WTC11 (cell line): ENCODE measurements at regions not wholly inside any gene's neighbourhood (a gene's known extent, or its start where the extent isn't known, plus 50 kb on each side); places are given as distances from the start of the nearest gene placed in this dataset.

Experiments
- ATAC-seq: fragments of 200-7000 bp; cut with Tn5 transposase; 2 replicates; pipeline ENCODE4 v1.10.0; 2021; ENCODE audit warnings: mild to moderate bottlenecking, moderate library complexity
- CTCF ChIA-PET: fragments of 300-600 bp; sonication (Branson Sonifier 250); formaldehyde crosslinking; loops from one replicate; lab custom pipeline; 2021; ENCODE audit warnings: antibody characterized with exemption; lab: Charles Lee
- POLR2A ChIA-PET: fragments of 350-600 bp; sonication (Branson Sonifier 250); formaldehyde crosslinking; loops from one replicate; lab custom pipeline; 2021; ENCODE audit warnings: antibody characterized with exemption; lab: Charles Lee
- DNase-seq: peaks from one replicate; pipeline ENCODE4 v3.0.0; 2021; ENCODE audit warnings: low spot score
- H3K27ac Mint-ChIP-seq: 2 replicates; pipeline ENCODE4 v1.8.0; 2021; ENCODE audit warnings: mixed read lengths
- H3K27me3 Mint-ChIP-seq: 2 replicates; pipeline ENCODE4 v1.8.0; 2021; ENCODE audit warnings: low read depth, mild to moderate bottlenecking, moderate library complexity, mixed read lengths
- H3K36me3 Mint-ChIP-seq: 2 replicates; pipeline ENCODE4 v1.8.0; 2021; ENCODE audit warnings: mixed read lengths
- H3K4me1 Mint-ChIP-seq: 2 replicates; pipeline ENCODE4 v1.8.0; 2022; ENCODE audit warnings: mixed read lengths
- H3K4me3 Mint-ChIP-seq: 2 replicates; pipeline ENCODE4 v1.8.0; 2021; ENCODE audit warnings: mild to moderate bottlenecking, moderate library complexity, mixed read lengths
- H3K9me3 Mint-ChIP-seq: 2 replicates; pipeline ENCODE4 v1.8.0; 2021; ENCODE audit warnings: mixed read lengths
- CBFB ChIP-seq: sonication (generic); formaldehyde crosslinking; IDR thresholded peaks from 2 replicates; pipeline ENCODE4 v1.8.1; 2022; ENCODE audit warnings: mild to moderate bottlenecking, low read depth, missing genetic modification reagents
- ELF4 ChIP-seq: sonication (generic); formaldehyde crosslinking; IDR thresholded peaks from 2 replicates; pipeline ENCODE4 v1.8.1; 2022; ENCODE audit warnings: low read depth, mild to moderate bottlenecking, moderate library complexity, missing genetic modification reagents
- EMX1 ChIP-seq: fragments of 250-450 bp; sonication (Bioruptor Pico); IDR thresholded peaks from 2 replicates; pipeline ENCODE4 v1.8.0; 2021; ENCODE audit warnings: mild to moderate bottlenecking
- ETV6 ChIP-seq: sonication (generic); formaldehyde crosslinking; IDR thresholded peaks from 2 replicates; pipeline ENCODE4 v1.8.1; 2022; ENCODE audit warnings: mild to moderate bottlenecking, missing genetic modification reagents
- IRF2 ChIP-seq: sonication (generic); formaldehyde crosslinking; IDR thresholded peaks from 2 replicates; pipeline ENCODE4 v1.8.0; 2022; ENCODE audit warnings: low read depth, missing genetic modification reagents, borderline replicate concordance
- MYBL2 ChIP-seq: sonication (generic); formaldehyde crosslinking; IDR thresholded peaks from 2 replicates; pipeline ENCODE4 v1.8.1; 2023; ENCODE audit warnings: mild to moderate bottlenecking, moderate library complexity, missing genetic modification reagents
- NFATC4 ChIP-seq: fragments of 250-450 bp; sonication (Bioruptor Pico); IDR thresholded peaks from 2 replicates; pipeline ENCODE4 v1.9.0; 2021; ENCODE audit warnings: mild to moderate bottlenecking
- NR3C1 ChIP-seq: sonication (generic); formaldehyde crosslinking; conservative IDR thresholded peaks from 2 replicates; pipeline ENCODE4 v1.8.1; 2023; ENCODE audit warnings: low read depth, mild to moderate bottlenecking, missing genetic modification reagents
- RELA ChIP-seq: sonication (generic); formaldehyde crosslinking; IDR thresholded peaks from 2 replicates; pipeline ENCODE4 v1.8.1; 2022; ENCODE audit warnings: missing genetic modification reagents, mild to moderate bottlenecking, borderline replicate concordance
- TCF7 ChIP-seq: sonication (generic); formaldehyde crosslinking; IDR thresholded peaks from 2 replicates; pipeline ENCODE4 v1.8.0; 2022; ENCODE audit warnings: mild to moderate bottlenecking, low read depth, missing genetic modification reagents, moderate library complexity
- TF ChIP-seq, protein P1 (sequence below): sonication (generic); formaldehyde crosslinking; IDR thresholded peaks from 2 replicates; pipeline ENCODE4 v1.8.1; 2022; ENCODE audit warnings: mild to moderate bottlenecking, missing genetic modification reagents, moderate library complexity, borderline replicate concordance
- TF ChIP-seq, protein P2 (sequence below): sonication (generic); formaldehyde crosslinking; IDR thresholded peaks from 2 replicates; pipeline ENCODE4 v1.8.0; 2022; ENCODE audit warnings: mild to moderate bottlenecking, missing genetic modification reagents
- TF ChIP-seq, protein P3 (sequence below): fragments of 250-450 bp; sonication (Bioruptor Pico); IDR thresholded peaks from 2 replicates; pipeline ENCODE4 v1.9.0; 2021; ENCODE audit warnings: moderate library complexity, mild to moderate bottlenecking, inconsistent platforms, borderline replicate concordance
- TF ChIP-seq, protein P4 (sequence below): fragments of 250-450 bp; sonication (Bioruptor Pico); IDR thresholded peaks from 2 replicates; pipeline ENCODE4 v2.1.2; 2022; ENCODE audit warnings: mild to moderate bottlenecking, moderate library complexity
- TF ChIP-seq, protein P5 (sequence below): sonication (generic); formaldehyde crosslinking; IDR thresholded peaks from 2 replicates; pipeline ENCODE4 v1.8.1; 2022; ENCODE audit warnings: mild to moderate bottlenecking, moderate library complexity, missing genetic modification reagents
- TF ChIP-seq, protein P6 (sequence below): fragments of 250-450 bp; sonication (Bioruptor Pico); IDR thresholded peaks from 2 replicates; pipeline ENCODE4 v1.9.0; 2021; ENCODE audit warnings: mild to moderate bottlenecking, borderline replicate concordance
- TF ChIP-seq, protein P7 (sequence below): sonication (generic); formaldehyde crosslinking; IDR thresholded peaks from 2 replicates; pipeline ENCODE4 v1.8.0; 2022; ENCODE audit warnings: mild to moderate bottlenecking, missing genetic modification reagents
- TF ChIP-seq, protein P8 (sequence below): sonication (generic); formaldehyde crosslinking; IDR thresholded peaks from 2 replicates; pipeline ENCODE4 v1.8.1; 2023; ENCODE audit warnings: mild to moderate bottlenecking, missing genetic modification reagents, moderate library complexity

DNA sequence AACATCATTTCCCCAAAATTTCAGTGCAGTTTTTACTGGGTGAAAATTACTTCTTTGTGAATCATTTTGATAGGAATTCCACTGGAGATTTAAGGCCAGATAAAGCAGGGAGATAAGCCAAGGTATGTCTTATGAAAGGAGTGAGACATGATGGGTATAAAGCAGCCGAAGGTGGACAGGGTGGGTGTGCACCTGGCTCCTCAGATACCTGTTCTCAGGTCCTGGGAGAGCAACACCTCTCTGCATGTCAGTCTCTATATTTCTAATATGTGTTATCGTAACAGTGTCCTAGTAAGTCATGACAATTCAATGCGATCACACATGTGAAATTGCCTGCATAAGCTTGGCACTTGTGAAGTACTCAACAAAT is 768.8 kb downstream of the RNF144A start:
- ChIA-PET POLR2A (no interaction called here), CTCF (no interaction called here)
- Mint-ChIP-seq H3K4me1 (peaks cover 18% of the 10 kb centered on the region), H3K27me3 (peaks cover 4% of the 10 kb centered on the region; the same call in 1 of the 2 replicates), H3K4me3 (no peak overlapping the region), H3K9me3 (peaks cover 18% of the 10 kb centered on the region)
- no peak for ATAC-seq
- no peak for TF ChIP-seq NR3C1 (CRISPR knock-in tag)
- TF ChIP-seq, all 79 proteins: peak for 0
- Mint-ChIP-seq H3K27ac (no peak overlapping the region), H3K36me3 (no peaks in the 10 kb centered on the region; the same call in 1 of the 2 replicates)
- no peak for DNase-seq

DNA sequence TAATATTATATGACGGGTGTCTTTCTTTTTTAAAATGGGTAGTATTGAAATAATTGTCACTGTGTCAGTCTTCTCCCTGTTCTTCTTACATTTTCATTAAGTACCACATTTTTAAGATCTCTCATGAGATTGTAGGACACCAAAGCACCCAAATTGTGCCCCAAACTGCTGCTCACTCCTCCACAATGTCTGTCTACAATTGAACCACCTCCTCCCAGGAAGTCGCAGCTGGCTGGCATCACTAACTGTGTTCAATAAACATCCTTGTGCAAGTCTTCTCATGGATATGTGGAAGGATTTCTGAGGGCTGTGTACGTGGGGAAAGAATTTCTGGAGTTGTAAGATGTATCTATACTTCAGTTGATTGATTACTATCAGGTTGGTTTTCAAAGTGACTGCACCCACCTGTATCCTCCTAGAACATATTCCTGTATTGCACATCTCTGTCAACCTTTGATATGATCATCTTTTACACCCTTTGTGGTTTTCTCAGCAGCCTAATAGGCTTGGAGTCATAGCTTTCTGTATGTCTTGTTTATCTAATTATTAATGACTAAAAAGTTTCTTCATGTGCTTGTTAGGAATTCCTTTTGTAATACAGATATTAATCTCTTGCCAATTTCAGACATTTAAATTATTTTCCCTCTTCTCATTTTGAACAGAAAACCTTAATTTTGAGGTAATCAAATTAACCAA is 774.9 kb downstream of the RNF144A start:
- Mint-ChIP-seq H3K4me3 (no peak overlapping the region), H3K27me3 (no peaks in the 10 kb centered on the region), H3K36me3 (no peaks in the 10 kb centered on the region), H3K4me1 (peaks cover 30% of the 10 kb centered on the region), H3K27ac (no peak overlapping the region), H3K9me3 (peaks cover 3% of the 10 kb centered on the region; the same call in 1 of the 2 replicates)
- DNase-seq (no peak), ATAC-seq (no peak)
- ChIA-PET POLR2A (no interaction called here), CTCF (no interaction called here)
- TF ChIP-seq IRF2 (CRISPR knock-in tag), result no peak
- no peak for TF ChIP-seq ELF4 (CRISPR knock-in tag)
- no peak for TF ChIP-seq RELA (CRISPR knock-in tag)
- TF ChIP-seq, protein P1, sequence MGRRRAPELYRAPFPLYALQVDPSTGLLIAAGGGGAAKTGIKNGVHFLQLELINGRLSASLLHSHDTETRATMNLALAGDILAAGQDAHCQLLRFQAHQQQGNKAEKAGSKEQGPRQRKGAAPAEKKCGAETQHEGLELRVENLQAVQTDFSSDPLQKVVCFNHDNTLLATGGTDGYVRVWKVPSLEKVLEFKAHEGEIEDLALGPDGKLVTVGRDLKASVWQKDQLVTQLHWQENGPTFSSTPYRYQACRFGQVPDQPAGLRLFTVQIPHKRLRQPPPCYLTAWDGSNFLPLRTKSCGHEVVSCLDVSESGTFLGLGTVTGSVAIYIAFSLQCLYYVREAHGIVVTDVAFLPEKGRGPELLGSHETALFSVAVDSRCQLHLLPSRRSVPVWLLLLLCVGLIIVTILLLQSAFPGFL, result no peak
- TF ChIP-seq, protein P2, sequence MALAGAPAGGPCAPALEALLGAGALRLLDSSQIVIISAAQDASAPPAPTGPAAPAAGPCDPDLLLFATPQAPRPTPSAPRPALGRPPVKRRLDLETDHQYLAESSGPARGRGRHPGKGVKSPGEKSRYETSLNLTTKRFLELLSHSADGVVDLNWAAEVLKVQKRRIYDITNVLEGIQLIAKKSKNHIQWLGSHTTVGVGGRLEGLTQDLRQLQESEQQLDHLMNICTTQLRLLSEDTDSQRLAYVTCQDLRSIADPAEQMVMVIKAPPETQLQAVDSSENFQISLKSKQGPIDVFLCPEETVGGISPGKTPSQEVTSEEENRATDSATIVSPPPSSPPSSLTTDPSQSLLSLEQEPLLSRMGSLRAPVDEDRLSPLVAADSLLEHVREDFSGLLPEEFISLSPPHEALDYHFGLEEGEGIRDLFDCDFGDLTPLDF (CRISPR knock-in tag), result no peak
- TF ChIP-seq, protein P3, sequence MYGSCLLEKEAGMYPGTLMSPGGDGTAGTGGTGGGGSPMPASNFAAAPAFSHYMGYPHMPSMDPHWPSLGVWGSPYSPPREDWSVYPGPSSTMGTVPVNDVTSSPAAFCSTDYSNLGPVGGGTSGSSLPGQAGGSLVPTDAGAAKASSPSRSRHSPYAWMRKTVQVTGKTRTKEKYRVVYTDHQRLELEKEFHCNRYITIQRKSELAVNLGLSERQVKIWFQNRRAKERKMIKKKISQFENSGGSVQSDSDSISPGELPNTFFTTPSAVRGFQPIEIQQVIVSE (CRISPR knock-in tag), result no peak
- no peak for TF ChIP-seq MYBL2 (CRISPR knock-in tag)

DNA sequence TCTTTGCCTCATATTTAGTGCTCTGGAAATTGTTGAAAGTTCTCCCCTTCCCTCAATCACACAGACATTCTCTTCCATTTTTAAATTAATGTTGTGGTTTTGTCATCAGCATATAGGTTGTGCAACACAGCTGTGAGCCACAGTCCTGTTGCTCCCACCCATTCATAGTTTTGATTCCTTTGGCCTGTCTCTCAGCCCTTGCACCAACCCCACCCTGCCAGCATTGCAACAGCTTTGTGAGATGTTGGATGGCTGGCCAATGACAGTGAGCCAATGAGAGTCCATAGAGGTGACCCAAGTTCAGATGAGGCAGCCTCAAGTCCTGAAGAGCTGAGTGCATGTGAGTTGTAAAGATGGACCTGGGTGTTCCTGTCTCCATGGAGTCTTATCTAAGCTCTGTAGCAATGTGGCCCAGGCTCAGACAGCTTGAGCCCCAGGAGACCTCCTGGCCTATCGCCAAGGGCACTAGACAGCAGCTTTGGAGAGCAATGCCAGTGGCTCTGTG is 775.5 kb downstream of the RNF144A start:
- no peak for ATAC-seq
- no peak overlapping the region for H3K27ac Mint-ChIP-seq
- peaks cover 6% of the 10 kb centered on the region for H3K9me3 Mint-ChIP-seq
- DNase-seq, result no peak
- peaks cover 4% of the 10 kb centered on the region for H3K36me3 Mint-ChIP-seq
- ChIA-PET POLR2A (no interaction called here), CTCF (no interaction called here)
- H3K4me3 Mint-ChIP-seq, result no peak overlapping the region
- H3K4me1 Mint-ChIP-seq, result peaks cover 30% of the 10 kb centered on the region
- no peaks in the 10 kb centered on the region for H3K27me3 Mint-ChIP-seq
- TF ChIP-seq, protein P4, sequence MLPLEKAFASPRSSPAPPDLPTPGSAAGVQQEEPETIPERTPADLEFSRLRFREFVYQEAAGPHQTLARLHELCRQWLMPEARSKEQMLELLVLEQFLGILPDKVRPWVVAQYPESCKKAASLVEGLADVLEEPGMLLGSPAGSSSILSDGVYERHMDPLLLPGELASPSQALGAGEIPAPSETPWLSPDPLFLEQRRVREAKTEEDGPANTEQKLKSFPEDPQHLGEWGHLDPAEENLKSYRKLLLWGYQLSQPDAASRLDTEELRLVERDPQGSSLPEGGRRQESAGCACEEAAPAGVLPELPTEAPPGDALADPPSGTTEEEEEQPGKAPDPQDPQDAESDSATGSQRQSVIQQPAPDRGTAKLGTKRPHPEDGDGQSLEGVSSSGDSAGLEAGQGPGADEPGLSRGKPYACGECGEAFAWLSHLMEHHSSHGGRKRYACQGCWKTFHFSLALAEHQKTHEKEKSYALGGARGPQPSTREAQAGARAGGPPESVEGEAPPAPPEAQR (CRISPR knock-in tag), result no peak
- TF ChIP-seq, protein P5, sequence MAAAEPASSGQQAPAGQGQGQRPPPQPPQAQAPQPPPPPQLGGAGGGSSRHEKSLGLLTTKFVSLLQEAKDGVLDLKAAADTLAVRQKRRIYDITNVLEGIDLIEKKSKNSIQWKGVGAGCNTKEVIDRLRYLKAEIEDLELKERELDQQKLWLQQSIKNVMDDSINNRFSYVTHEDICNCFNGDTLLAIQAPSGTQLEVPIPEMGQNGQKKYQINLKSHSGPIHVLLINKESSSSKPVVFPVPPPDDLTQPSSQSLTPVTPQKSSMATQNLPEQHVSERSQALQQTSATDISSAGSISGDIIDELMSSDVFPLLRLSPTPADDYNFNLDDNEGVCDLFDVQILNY (CRISPR knock-in tag), result no peak
- TF ChIP-seq, protein P6, sequence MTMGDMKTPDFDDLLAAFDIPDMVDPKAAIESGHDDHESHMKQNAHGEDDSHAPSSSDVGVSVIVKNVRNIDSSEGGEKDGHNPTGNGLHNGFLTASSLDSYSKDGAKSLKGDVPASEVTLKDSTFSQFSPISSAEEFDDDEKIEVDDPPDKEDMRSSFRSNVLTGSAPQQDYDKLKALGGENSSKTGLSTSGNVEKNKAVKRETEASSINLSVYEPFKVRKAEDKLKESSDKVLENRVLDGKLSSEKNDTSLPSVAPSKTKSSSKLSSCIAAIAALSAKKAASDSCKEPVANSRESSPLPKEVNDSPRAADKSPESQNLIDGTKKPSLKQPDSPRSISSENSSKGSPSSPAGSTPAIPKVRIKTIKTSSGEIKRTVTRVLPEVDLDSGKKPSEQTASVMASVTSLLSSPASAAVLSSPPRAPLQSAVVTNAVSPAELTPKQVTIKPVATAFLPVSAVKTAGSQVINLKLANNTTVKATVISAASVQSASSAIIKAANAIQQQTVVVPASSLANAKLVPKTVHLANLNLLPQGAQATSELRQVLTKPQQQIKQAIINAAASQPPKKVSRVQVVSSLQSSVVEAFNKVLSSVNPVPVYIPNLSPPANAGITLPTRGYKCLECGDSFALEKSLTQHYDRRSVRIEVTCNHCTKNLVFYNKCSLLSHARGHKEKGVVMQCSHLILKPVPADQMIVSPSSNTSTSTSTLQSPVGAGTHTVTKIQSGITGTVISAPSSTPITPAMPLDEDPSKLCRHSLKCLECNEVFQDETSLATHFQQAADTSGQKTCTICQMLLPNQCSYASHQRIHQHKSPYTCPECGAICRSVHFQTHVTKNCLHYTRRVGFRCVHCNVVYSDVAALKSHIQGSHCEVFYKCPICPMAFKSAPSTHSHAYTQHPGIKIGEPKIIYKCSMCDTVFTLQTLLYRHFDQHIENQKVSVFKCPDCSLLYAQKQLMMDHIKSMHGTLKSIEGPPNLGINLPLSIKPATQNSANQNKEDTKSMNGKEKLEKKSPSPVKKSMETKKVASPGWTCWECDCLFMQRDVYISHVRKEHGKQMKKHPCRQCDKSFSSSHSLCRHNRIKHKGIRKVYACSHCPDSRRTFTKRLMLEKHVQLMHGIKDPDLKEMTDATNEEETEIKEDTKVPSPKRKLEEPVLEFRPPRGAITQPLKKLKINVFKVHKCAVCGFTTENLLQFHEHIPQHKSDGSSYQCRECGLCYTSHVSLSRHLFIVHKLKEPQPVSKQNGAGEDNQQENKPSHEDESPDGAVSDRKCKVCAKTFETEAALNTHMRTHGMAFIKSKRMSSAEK (CRISPR knock-in tag), result no peak
- TF ChIP-seq TCF7 (no peak), ETV6 (CRISPR knock-in tag) (no peak), CBFB (CRISPR knock-in tag) (no peak), NFATC4 (no peak), EMX1 (CRISPR knock-in tag) (no peak)
- TF ChIP-seq, protein P7, sequence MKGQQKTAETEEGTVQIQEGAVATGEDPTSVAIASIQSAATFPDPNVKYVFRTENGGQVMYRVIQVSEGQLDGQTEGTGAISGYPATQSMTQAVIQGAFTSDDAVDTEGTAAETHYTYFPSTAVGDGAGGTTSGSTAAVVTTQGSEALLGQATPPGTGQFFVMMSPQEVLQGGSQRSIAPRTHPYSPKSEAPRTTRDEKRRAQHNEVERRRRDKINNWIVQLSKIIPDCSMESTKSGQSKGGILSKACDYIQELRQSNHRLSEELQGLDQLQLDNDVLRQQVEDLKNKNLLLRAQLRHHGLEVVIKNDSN (CRISPR knock-in tag), result no peak
- TF ChIP-seq, protein P8, sequence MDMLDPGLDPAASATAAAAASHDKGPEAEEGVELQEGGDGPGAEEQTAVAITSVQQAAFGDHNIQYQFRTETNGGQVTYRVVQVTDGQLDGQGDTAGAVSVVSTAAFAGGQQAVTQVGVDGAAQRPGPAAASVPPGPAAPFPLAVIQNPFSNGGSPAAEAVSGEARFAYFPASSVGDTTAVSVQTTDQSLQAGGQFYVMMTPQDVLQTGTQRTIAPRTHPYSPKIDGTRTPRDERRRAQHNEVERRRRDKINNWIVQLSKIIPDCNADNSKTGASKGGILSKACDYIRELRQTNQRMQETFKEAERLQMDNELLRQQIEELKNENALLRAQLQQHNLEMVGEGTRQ (CRISPR knock-in tag), result no peak
